ENCODE measurements at regions not wholly inside any gene's neighbourhood (a gene's known extent, or its start where the extent isn't known, plus 50 kb on each side); places are given as distances from the start of the nearest gene placed in this dataset.

DNA sequence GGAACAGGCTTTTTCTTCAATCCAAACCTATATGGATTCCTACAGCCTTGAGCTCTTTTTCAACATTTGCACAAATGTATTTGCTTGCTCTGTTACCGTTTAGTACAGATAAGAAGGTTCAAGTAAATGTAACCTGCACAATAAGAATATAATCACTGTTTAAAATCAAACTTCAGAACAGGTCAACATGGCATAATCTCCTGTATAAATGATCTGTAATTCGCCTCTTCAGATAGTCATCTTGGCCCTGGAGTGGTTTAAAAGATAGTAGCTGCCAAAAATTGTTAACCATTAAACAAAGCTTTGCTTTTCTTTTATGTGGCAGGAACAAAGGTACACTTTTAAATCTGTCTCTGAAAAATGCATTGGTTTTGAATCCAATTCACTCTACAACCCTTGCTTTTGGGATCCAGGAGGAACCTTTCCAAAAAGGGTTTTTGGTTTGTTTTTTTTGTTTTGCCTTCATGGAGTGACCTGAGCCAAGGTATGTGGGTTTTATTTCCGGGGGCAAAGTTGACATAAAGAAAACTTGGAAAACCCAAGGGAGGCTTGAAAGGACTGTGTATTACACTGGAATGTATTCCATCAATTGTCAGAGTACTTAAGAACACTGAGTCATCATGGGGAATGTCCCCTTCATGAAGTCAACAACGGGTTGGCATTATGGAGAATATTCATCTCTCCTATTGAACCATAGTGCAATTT lies 210.4 kb upstream of the HCCS start:
- DNase-seq: no peak

DNA sequence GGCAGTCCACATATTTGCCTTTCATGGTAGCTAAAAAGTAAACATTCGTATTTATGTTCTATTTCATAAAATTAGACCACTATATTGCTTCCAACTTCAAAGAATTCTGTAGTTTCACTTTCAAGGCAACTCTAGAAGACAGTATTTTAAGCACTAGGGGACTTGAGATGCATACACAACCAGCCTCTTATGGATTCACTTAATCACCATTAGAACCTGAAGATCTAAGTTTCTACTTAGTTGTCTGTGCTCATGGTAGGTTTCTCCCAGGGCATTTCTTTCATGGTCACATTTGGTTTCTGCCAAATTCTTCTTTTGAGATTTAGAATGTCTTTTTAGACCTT lies 209.9 kb upstream of the HCCS start:
- no peak for DNase-seq

DNA sequence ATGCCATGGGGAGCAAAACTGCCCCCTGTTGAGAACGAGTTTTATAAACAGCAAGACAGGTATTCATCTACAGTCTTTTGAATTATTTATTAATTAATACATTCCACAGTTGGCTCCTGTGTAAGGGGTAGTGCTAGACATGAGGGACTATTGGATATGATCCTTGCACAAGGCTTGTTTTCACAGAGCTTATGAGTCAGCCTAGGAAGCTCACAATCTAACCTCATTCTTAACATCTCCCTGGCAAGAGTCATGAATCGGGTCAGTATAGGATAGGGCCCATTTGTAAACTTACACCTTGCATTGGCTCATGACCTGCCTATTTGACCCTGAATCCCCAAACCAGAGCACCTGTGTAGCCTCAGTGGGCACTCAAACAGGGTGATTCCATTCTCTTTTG lies 209.1 kb upstream of the HCCS start:
- no peak for DNase-seq

DNA sequence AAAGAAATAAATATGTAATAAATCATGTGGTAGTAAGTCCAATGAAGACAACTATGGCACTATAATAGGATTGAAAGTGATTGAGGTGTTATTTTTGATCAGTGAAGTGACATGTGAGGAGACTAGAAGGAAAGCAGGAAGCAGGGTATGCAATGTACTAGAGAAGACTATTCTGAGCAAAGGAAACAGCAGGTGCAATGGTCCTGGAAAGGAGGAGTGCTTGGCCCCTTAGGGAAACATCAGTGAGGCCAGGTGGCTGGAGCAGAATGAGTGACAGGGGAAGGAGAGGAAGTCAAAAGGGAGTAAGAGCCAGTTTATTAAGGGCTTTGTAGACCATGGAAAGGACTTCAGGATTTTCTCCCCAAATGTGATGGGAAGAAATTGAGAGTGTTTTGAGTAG lies 207.6 kb upstream of the HCCS start:
- no peak for DNase-seq

DNA sequence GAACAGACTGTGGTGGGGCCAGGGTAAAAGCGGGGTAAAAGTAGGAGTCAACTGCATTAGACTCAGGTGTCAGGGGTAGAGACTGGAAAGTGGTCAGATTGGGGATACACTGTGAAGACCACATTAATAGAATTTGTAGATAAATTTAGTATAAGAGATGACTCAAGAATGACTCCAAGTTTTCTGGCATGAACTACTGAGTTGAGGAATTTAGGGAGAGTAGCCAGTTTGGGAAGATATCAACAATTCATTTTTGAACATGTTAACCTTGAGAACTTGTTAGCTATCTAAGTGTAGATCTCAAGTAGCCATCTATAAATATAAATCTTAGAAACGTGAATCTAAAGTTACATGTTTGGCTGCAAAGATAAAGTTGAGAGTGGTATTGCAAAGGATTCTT lies 206.9 kb upstream of the HCCS start:
- peak in 2 of 3 donors; percentile 13 to 33 for DNase-seq

DNA sequence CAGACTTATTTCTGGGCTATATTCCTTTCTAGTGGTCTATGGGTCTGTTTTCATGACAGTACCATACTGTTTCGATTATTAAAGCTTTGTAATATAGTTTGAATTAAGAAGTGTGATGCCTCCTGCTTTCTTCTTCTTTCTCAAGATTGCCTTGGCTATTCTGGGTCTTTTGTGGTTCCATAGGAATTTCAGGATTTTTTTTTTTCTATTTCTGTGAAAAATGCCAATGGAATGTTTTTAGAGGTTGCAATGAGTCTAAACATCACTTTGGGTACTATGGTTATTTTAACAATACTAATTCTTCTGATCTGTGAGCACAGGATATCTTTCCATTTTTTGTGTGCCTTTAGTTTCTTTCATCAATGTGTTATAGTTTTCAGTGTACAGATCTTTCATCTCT lies 204.3 kb upstream of the HCCS start:
- no peak for DNase-seq

DNA sequence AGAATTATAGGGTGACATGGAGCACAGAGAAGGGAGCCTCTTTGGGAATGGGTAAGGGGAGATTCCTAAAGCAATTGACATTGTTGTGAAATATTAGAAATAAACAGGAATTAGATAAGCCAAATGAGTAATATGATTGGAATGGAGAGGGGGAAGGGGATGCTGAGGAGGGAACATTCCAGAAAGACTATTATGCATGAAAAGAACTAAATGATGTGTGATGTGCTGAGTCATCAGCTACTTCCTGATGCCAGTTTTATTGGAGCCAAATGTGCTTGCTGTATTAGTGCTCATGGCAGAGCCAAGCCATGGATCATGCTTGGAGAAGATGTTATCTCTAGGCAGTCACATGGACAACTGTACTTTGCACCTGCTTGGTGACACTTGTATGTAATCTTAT lies 189.0 kb upstream of the HCCS start:
- no peak for DNase-seq

DNA sequence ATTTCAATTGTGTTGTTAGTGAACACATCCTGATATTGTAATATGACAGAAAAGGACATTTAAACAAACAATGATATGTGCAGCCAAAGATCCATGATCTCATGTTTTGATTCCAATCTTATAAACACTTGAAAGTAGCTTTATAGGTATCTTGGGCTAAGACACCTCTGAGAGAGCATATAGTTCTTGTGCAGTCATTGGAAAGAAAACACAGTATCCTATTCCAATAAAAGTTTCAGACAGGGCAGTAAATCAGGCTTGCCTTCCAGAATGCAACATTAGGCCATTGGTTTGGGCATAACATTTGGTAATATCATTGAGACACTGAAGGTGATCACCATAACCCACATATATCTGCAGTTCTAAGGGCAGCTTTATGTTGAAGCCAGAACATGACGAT lies 188.3 kb upstream of the HCCS start:
- peak in 1 of 3 donors; percentile 57 for DNase-seq

DNA sequence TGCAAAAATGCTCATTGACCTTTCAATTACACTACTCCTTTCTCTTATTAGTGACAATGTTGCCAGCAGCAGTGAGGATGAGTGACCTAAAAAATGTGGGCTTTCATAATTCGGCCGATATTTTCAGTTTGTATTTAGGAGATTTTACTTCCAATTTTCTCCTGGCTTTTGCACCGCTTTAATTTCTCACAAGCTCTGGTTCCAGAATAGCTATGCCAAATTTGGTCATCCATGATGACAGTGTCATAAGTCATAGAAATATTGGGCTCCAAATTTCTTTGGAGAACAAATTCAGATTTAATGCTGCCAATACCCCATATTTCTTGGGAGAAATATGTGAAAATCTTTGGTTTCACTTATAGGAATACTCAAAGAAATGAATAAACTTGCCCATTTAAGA lies 187.7 kb upstream of the HCCS start:
- DNase-seq: peak in 1 of 3 donors; percentile 70

DNA sequence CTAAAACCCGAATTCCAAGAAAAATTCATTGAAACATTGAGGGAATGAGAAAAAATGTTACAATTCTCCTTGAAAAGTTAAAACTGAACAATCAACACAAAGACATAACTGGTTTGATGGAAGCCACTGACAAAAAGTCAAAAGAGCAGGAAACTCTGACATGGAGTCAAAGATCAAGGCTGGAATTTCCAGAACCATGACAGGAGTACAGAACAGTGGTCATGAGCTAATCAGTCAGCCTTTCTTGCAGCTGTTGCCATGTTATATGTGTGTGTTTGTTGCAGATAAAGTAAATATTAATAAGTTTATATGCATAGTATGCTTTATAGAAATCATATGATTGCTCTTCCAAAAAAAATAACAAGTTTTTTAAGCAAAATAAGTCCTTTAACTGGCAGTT lies 184.7 kb upstream of the HCCS start:
- peak in 1 of 3 donors; percentile 21 for DNase-seq

DNA sequence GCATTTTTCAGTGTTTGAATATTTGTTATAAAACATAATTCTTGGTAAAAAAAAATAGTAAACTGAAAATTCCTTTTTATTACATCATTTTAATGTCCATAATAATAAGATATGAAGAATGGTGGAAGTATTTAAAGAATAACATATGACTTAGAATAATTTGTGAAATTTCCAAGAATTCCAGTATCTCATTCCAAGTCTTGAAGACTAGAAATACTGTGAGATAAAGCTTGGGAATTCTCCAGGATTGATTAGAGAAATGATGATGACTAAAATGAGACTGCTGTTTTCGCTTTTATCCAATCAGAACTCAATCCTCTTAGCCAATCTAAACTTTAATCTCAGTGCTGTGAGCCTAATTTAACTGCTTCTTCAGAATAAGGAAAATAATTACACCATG lies 184.2 kb upstream of the HCCS start:
- DNase-seq: peak in 1 of 3 donors; percentile 41

DNA sequence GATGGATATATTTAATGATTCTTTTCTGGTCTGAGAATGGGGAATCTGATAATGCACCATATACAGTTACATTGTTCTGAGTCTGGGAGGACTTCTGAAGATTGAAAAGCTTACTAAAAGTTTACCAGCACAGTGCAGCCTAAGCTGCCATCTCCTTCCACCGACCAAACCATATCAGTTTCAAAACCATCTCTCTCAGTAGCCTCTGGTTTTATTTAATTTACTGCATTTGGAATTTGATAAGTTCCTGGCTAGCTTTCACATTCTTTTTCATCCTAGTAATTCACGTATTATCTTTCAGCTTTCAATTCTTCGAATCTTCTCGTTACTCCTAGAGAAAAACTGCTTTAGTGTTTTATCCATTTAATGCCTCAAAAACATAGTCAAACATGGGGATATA lies 181.4 kb upstream of the HCCS start:
- no peak for DNase-seq

DNA sequence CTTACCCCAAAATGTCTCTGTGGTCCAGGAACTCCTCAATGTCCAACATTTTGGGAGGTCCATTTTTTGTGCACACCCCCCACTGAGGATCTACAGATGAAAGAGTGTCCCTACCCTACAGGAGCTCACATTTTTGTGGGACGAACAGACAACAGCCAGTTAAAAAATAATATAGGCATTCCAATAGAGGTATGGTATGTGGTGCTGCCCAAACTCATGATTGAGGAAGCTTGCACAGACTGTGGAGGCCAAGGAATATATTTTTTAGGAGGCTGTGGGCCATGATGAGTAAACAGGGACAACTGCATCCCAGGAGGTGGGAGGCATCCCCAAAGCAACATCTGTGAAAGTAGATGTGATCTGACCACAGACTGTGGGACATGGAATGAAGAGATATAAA lies 181.0 kb upstream of the HCCS start:
- DNase-seq: no peak

DNA sequence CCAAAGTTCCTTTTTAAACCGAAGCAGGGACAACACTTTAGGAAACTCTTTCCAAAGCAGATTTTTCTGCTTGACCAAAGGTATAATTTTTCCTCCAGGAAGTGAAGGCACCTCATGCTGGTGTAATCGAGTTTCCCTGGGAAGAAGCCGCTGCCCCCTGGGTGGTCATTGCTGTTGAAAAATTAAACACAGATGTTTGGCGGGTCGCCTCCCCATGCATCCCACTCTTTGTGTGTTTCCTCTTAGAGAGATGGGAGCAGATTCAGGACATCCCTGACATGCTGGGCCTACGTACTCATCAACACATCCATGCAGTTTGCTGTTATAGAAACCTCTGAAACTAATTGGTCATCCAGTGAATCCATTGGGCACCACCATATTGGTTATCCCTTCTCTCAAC lies 179.2 kb upstream of the HCCS start:
- peak in 1 of 3 donors; percentile 65 for DNase-seq

DNA sequence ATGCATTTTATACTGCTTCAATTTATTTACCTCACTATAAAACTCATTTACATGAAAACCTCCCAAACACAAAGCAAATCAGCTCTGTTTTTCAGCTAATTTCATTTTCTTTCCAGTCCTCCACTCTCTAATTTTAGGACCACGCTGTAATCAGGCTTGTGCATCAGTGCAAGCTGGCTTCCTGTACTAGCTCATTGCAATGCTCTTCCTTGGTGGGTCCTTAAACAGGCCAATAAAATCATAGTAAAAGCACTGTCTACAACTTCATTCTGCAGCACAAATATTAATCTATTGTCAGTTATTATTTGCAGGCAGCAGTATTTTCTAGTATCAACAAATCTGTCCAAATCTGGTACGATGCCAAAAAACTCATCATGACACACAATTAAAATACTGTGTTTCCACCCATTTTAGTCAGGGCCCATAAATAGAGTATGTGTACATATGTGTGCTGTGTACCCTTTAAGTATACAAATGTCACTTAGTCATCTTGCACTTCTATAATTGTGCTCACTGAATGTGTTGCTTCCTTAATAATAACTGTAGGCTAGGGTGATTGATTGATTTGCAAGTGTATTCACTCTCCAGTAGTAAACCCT lies 178.2 kb upstream of the HCCS start:
- no peak for DNase-seq

DNA sequence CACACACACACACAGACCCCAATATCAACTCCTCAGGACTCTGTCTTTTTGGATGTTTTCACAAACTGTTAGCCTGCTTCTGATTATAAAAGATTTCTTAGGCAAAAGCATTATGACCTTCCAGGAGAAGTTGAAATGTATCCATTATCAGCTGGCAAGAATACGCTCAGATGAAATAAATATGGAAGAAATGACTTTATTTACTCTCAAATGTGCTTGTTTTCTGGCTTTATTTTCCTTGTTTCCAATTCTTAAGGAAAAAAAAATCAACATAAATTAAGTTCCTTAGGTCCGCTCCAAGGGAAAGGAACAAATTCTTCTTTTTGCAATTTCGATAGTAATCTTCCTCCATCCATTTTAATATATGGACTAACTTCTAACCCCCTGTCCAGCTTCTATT lies 175.6 kb upstream of the HCCS start:
- peak in 1 of 3 donors; percentile 65 for DNase-seq

DNA sequence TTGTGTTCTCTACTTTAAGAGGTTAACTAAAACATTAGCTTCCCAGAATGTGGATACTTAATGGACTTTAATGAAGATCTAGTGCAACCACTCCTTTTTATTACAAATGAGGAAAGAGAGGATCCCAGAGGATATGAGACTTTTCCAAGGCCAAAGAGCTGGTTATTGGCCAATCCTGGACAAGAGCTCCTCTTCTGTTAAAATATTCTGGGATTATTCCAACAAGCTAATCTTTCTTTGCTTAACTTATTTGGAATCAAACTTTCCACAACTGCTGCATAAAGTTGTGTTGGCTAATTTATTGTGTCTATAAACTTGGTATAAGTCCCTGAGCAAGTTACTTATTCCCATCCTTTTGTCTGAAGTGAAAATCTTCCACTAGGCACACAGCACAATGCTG lies 174.2 kb upstream of the HCCS start:
- DNase-seq: peak in 1 of 3 donors; percentile 80

DNA sequence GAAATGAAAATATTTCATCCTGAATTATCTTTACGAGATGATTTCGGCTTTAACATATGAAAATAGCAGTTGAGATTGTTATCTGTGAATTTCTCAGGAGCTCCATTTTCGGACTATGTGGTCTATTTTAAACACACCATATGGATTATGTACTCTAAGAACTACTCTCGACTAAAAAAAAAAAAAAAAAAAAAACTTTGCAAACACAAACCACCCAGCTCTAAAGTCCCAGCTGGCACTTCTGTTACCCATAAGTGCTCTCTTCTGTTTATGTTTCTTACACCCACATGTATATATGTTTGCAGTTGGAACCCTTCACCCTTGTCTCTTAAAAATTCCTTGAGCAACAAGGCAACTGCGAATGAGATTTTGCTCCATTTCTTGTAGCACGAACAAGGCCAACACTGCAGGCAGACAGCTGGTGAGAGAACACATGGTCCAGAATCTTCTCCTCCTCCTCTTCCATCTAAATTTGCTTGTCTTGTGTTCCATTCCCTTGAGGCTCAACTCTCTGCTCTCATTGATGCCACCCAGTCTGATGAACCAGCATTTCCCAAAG lies 172.7 kb upstream of the HCCS start:
- no peak for DNase-seq

DNA sequence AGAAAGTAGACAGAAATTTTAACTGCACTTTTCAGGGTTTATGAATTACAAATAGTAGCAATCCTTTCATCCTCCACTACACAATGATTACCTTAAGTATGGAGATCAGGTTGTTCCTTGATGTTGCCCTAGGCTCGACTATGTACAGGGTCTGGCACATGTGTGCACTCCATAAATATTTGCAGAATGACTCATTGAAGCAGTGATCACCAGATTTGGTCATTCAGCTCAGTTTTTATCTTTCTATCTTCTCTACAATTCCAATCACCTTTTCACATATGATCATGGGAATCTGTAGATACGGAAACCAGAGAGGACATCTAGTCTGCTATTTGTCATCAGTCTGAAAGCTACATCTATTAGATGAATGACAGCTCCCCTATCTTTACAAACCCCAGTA lies 171.7 kb upstream of the HCCS start:
- DNase-seq: no peak

DNA sequence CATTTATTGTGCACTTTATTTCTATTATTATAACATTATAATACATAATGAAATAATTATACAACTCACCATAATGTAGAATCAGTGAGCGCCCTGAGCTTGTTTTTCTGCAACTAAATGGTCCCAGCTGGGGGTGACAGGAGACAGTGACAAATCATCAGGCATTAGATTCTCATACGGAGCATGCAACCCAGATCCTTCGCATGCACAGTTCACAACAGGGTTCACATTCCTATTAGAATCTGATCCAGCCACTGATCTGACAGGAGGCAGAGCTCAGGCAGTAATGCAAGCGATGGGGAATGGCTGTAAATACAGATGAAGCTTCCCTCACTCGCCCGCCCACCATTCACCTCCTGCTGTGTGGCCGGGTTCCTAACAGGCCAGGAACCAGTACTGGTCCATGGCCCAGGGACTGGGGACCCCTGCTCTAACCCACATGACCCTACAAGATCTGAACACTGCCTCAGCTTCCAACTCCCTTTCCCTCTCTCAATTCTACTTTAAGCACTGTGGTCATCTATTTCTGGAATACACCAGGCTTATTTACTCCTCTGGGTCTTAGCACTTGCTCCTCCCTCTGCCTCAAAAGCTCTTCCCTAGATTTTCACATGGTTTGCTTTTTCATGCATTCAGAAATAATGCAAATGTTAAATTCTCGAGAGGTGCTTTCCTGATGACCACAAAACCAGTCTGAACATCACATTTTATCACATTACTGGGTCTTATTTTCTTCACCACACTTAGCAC lies 166.8 kb upstream of the HCCS start:
- DNase-seq: peak in 1 of 3 donors; percentile 65

DNA sequence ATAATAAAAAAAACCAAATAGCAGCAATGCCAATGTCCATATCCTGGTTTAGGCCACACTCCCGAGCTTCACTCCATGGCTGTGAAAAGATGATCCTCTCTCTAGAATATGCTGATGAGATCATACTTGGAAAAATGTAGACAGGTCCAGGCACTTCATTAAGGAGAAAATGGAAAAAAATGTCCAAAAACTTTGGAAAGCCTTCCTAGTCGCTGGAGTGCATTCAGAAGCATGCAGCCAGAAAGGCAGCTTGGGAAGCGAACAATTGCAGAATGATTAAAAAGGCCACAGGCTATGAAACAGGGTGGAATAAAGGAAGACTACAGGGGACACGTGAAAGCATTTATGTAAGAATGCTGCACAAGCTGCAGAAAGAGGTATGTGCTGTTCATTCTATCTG lies 165.6 kb upstream of the HCCS start:
- DNase-seq: peak; percentile 76 to 91 (median 82)

DNA sequence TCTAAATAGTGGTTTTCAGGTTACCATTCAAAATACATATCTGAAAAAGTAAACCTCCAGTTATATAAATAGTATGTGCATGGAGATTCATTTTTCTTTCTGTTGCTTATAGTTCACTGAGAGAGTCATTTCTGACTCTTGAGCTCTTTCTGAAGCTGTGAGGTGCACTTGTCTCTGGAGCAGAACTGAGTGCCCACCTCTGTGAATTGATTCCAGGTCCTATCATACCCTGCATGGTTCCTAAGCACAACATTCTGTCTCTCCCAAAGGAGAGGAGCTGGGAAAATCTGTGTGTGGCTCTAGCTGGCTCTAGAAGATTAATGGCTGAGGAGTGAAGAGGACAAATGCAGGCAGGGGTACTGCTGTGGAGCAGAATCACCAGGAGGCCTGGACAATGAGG lies 161.6 kb upstream of the HCCS start:
- no peak for DNase-seq

DNA sequence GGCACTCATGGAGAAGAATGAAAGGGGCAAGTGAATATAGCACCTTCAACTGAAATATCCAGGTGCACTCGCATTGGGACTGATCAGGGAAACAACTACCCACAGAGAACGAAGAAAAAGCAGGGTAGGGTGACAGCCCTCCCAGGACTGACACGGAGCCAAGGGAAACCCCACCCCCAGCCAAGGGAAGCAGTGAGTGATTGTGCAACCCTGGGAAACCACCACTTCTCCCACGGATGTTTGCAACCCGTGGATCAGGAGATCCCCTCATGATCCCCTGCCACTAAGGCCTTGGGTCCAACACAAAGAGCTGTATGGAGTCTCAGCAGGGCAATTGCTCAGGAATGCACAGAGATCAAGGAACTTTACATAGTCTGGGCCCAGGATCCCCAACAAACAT lies 158.5 kb upstream of the HCCS start:
- DNase-seq: no peak
